ENCODE measurements at regions not wholly inside any gene's neighbourhood (a gene's known extent, or its start where the extent isn't known, plus 50 kb on each side); places are given as distances from the start of the nearest gene placed in this dataset.
"Not testable (repeated sequence)": the region's sequence is repeated elsewhere in the genome, so short reads cannot be mapped to it uniquely, and the experiment has no call there.

DNA sequence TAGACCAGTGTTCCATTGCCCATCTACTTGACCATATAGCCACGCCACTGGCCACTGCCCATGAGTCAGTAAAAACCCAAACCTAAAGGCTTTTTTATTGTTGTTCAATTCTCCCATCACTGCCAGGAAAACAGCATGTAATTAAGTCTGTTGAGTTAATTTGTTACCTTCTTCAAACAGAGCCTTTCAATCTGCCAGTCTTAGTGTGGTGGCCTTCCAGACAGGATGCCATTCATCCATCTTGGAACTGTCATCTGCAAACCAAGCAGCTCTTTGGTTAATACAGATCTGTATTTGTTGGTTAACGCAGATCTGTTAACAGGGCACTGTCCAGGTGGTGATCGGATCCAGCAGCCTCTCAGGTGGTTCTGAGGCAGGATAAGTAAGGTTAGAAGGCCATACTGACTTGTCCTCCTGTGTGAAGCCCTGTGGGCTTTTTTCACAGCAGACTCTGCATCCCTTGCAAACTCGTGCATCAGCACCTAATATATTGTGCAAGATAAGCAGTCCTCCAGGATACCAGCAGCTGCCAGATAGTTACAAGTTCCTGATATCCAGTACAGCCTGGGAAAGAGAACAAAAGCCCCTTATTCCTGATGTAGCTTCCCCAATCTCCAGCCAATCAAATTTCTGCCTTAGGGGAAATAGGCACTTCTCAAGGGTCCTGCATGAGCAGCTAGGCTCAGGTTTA lies 59.1 kb upstream of the DHRS4 start:
- Histone ChIP-seq H3K9me3 (ENCODE audit: control insufficient read depth, low read length) (no peaks in the 10 kb centered on the region), H3K27ac (no peak overlapping the region), H2AFZ (no peak overlapping the region), H3K79me2 (no peaks in the 10 kb centered on the region), H3K4me1 (peaks cover 9% of the 10 kb centered on the region), H3K9ac (no peak overlapping the region), H3K36me3 (ENCODE audit: control insufficient read depth, insufficient read depth, low read length) (no peaks in the 10 kb centered on the region), H3K4me3 (ENCODE audit: low read depth, low read length) (no peak overlapping the region), H3K27me3 (ENCODE audit: control insufficient read depth, insufficient read depth, low read length) (no peaks in the 10 kb centered on the region), H3K4me2 (ENCODE audit: low read length) (no peak overlapping the region)
- TF ChIP-seq, protein P1, sequence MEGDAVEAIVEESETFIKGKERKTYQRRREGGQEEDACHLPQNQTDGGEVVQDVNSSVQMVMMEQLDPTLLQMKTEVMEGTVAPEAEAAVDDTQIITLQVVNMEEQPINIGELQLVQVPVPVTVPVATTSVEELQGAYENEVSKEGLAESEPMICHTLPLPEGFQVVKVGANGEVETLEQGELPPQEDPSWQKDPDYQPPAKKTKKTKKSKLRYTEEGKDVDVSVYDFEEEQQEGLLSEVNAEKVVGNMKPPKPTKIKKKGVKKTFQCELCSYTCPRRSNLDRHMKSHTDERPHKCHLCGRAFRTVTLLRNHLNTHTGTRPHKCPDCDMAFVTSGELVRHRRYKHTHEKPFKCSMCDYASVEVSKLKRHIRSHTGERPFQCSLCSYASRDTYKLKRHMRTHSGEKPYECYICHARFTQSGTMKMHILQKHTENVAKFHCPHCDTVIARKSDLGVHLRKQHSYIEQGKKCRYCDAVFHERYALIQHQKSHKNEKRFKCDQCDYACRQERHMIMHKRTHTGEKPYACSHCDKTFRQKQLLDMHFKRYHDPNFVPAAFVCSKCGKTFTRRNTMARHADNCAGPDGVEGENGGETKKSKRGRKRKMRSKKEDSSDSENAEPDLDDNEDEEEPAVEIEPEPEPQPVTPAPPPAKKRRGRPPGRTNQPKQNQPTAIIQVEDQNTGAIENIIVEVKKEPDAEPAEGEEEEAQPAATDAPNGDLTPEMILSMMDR (IDR thresholded peaks at IDR 0.05): no peak

- H3K27ac ChIP-seq: no peak overlapping the region
- TF ChIP-seq, protein P1 (IDR thresholded peaks at IDR 0.05): no peak
- H3K4me3 ChIP-seq (ENCODE audit: low read depth, low read length): no peak overlapping the region
- no peaks in the 10 kb centered on the region for H3K79me2 ChIP-seq
- H3K9me3 ChIP-seq (ENCODE audit: control insufficient read depth, low read length): no peaks in the 10 kb centered on the region
- H3K4me1 ChIP-seq: peaks cover 9% of the 10 kb centered on the region
- no peaks in the 10 kb centered on the region for H3K27me3 ChIP-seq (ENCODE audit: control insufficient read depth, insufficient read depth, low read length)
- H3K36me3 ChIP-seq (ENCODE audit: control insufficient read depth, insufficient read depth, low read length): no peaks in the 10 kb centered on the region
- H3K4me2 ChIP-seq (ENCODE audit: low read length): no peak overlapping the region
- no peak overlapping the region for H3K9ac ChIP-seq
- no peak overlapping the region for H2AFZ ChIP-seq
These were observed 58.5 kb upstream of the DHRS4 start for GRCh38 chr14:23895053-23895419.

DNA sequence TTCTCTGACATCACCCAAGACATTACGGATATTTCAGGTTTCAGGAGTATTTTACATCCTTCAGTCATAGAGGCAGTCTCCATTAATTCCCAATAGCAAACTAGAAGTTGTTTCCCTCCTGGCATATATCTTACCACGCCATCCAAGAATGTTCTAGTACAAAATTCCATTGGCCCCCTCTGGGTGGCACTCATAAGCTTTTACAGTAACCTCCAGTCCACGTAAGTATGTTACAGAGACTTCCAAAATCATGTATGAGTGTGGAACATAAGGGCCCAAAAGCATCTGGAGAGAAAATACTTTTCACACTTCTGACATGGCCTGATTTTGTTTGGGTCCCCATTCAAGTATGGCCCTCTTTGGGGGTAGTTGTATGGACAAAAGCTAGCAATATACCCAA lies 58.1 kb upstream of the DHRS4 start:
- no peak overlapping the region for H3K4me3 ChIP-seq (ENCODE audit: low read depth, low read length)
- no peak overlapping the region for H3K9ac ChIP-seq
- H3K4me1 ChIP-seq: peaks cover 9% of the 10 kb centered on the region
- no peaks in the 10 kb centered on the region for H3K9me3 ChIP-seq (ENCODE audit: control insufficient read depth, low read length)
- H3K36me3 ChIP-seq (ENCODE audit: control insufficient read depth, insufficient read depth, low read length): no peaks in the 10 kb centered on the region
- no peaks in the 10 kb centered on the region for H3K79me2 ChIP-seq
- H3K4me2 ChIP-seq (ENCODE audit: low read length): no peak overlapping the region
- no peaks in the 10 kb centered on the region for H3K27me3 ChIP-seq (ENCODE audit: control insufficient read depth, insufficient read depth, low read length)
- TF ChIP-seq, protein P1 (IDR thresholded peaks at IDR 0.05): no peak
- no peak overlapping the region for H3K27ac ChIP-seq
- no peak overlapping the region for H2AFZ ChIP-seq

- Histone ChIP-seq H3K27me3 (ENCODE audit: control insufficient read depth, insufficient read depth, low read length) (no peaks in the 10 kb centered on the region), H3K4me3 (ENCODE audit: low read depth, low read length) (no peak overlapping the region), H3K36me3 (ENCODE audit: control insufficient read depth, insufficient read depth, low read length) (no peaks in the 10 kb centered on the region), H3K4me2 (ENCODE audit: low read length) (no peak overlapping the region), H3K27ac (no peak overlapping the region), H3K79me2 (no peaks in the 10 kb centered on the region), H3K9me3 (ENCODE audit: control insufficient read depth, low read length) (no peaks in the 10 kb centered on the region), H3K9ac (no peak overlapping the region), H2AFZ (no peak overlapping the region), H3K4me1 (peaks cover 9% of the 10 kb centered on the region)
- TF ChIP-seq, protein P1 (IDR thresholded peaks at IDR 0.05): no peak
These were observed 56.9 kb upstream of the DHRS4 start for GRCh38 chr14:23896609-23897153.

DNA sequence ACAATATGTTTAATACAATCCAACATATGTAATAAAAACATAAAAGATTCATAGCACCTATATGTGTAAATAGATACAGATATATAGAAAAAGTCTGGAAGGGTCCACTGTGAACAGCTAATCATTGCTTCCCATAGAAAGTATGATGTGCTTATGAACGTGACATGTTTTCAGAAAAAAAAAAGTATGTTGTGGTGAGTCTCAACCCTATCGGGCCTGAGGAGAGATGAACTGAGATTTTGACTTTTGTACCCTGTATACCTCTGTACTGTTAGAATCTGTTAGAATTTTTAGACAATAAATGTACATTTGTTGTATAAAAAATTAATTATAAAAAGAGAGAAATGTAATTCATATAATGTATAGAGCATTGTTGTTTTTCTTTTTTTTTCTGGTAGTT lies 56.3 kb upstream of the DHRS4 start:
- not testable (repeated sequence) for H3K79me2 ChIP-seq; H2AFZ ChIP-seq; H3K4me1 ChIP-seq; H3K27ac ChIP-seq; H3K9ac ChIP-seq; H3K27me3 ChIP-seq (ENCODE audit: control insufficient read depth, insufficient read depth, low read length); H3K9me3 ChIP-seq (ENCODE audit: control insufficient read depth, low read length); H3K4me2 ChIP-seq (ENCODE audit: low read length); H3K4me3 ChIP-seq (ENCODE audit: low read depth, low read length); H3K36me3 ChIP-seq (ENCODE audit: control insufficient read depth, insufficient read depth, low read length)

- H3K79me2 ChIP-seq; H3K4me1 ChIP-seq; H3K27ac ChIP-seq; H3K27me3 ChIP-seq (ENCODE audit: control insufficient read depth, insufficient read depth, low read length); H3K36me3 ChIP-seq (ENCODE audit: control insufficient read depth, insufficient read depth, low read length); H2AFZ ChIP-seq; H3K9ac ChIP-seq; H3K9me3 ChIP-seq (ENCODE audit: control insufficient read depth, low read length); H3K4me2 ChIP-seq (ENCODE audit: low read length); H3K4me3 ChIP-seq (ENCODE audit: low read depth, low read length): not testable (repeated sequence)
These were observed 55.2 kb upstream of the DHRS4 start for GRCh38 chr14:23898359-23898758.
